Hepatocyte (in vitro differentiated cells): ENCODE measurements at regions not wholly inside any gene's neighbourhood (a gene's known extent, or its start where the extent isn't known, plus 50 kb on each side); places are given as distances from the start of the nearest gene placed in this dataset.

ENCODE experiments used
- CTCF ChIP-seq: fragments of 200-600 bp; sonication (generic); IDR thresholded peaks from 2 replicates; pipeline ENCODE4 v1.5.1; 2016; ENCODE audit warnings: antibody characterized with exemption, mild to moderate bottlenecking; ENCODE audit not compliant: poor library complexity
- EZH2 ChIP-seq: fragments of 200-600 bp; sonication (generic); IDR thresholded peaks from 2 replicates; pipeline ENCODE4 v1.6.1; 2016; ENCODE audit warnings: antibody characterized with exemption, mild to moderate bottlenecking, borderline replicate concordance

GRCh38 chr4:9611101-9611500 is 166.9 kb downstream of the DEFB131A start:
- no peak for TF ChIP-seq CTCF
- TF ChIP-seq EZH2, result no peak
